IMR-90 (cell line): ENCODE measurements at regions not wholly inside any gene's neighbourhood (a gene's known extent, or its start where the extent isn't known, plus 50 kb on each side); places are given as distances from the start of the nearest gene placed in this dataset.

Source experiments
- BHLHE40 ChIP-seq: fragments of 150-350 bp; IDR thresholded peaks from 2 replicates; pipeline ENCODE4 v1.6.1; 2016; ENCODE audit warnings: mild to moderate bottlenecking, low read depth, low read length
- CEBPB ChIP-seq: IDR thresholded peaks from 2 replicates; pipeline ENCODE4 v1.6.1; 2012; ENCODE audit warnings: low read depth, low read length, improper control_type of control experiment
- CTCF ChIP-seq: conservative IDR thresholded peaks from 2 replicates; pipeline ENCODE4 v1.5.1; 2012; ENCODE audit warnings: mild to moderate bottlenecking, low read depth, low read length, improper control_type of control experiment
- ELK1 ChIP-seq: fragments of 150-350 bp; IDR thresholded peaks from 2 replicates; pipeline ENCODE4 v1.6.1; 2016; ENCODE audit warnings: low read depth, mild to moderate bottlenecking, low read length, moderate library complexity, borderline replicate concordance
- FOS ChIP-seq: fragments of 150-350 bp; IDR thresholded peaks from 2 replicates; pipeline ENCODE4 v1.6.1; 2016; ENCODE audit warnings: low read depth, low read length
- MAFK ChIP-seq: IDR thresholded peaks from 2 replicates; pipeline ENCODE4 v1.6.1; 2012; ENCODE audit warnings: low read depth, low read length, improper control_type of control experiment
- NFE2L2 ChIP-seq: fragments of 150-350 bp; IDR thresholded peaks from 2 replicates; pipeline ENCODE4 v1.6.1; 2016; ENCODE audit warnings: low read depth, mild to moderate bottlenecking, low read length
- POLR2A ChIP-seq: IDR thresholded peaks from 2 replicates; pipeline ENCODE4 v1.6.1; 2012; ENCODE audit warnings: mild to moderate bottlenecking, low read depth, low read length
- RAD21 ChIP-seq: IDR thresholded peaks from 2 replicates; pipeline ENCODE4 v1.6.1; 2012; ENCODE audit warnings: low read length, improper control_type of control experiment
- RFX5 ChIP-seq: IDR thresholded peaks from 2 replicates; pipeline ENCODE4 v1.8.0; 2012; ENCODE audit warnings: low read depth, mild to moderate bottlenecking, low read length, moderate library complexity

DNA sequence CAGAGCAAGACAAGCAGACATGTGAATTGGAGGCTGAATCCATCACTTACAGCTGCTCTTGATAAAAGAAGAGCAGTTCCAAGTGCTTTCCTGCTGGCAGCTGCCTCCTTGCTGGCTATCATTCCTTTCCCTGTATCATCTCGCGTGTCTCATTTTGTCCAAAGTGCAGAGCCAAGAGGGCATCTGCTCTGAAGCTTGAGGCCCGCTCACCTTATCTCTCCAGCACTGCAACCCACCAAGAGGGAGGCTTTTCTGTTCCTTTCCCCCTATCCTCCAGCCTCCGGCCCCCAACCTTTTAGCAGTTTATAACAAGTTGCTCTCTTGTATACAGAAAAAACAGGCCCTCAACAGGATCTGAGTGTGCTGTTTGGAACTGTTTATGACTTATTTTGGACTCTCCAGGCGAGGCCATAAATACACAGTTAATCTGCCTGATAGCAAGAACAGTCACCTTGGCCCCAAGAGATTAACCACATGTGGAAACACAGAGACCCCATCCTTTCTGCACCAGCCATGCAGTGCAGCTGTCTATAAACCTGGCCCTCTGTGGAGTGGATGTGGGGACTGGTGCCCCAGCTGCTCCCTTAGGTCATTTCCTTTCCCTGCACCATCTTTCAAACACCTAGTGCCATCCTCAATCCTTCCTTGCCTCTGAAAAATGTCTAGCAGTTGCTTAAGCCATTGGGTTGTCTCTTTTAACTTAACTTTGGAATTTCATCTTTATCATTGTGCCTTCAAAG, 172.5 kb upstream of the FERMT1 start:
- TF ChIP-seq POLR2A (no peak), CTCF (no peak), FOS (no peak), ELK1 (no peak), RFX5 (no peak), RAD21 (no peak), NFE2L2 (no peak), CEBPB (no peak), BHLHE40 (no peak), MAFK (no peak)
